ENCODE measurements at regions not wholly inside any gene's neighbourhood (a gene's known extent, or its start where the extent isn't known, plus 50 kb on each side); places are given as distances from the start of the nearest gene placed in this dataset.

GRCh38 chr4:127052742-127053141 lies 580.0 kb upstream of the INTU start:
- no peak for DNase-seq

- DNase-seq: peak; percentile 1
These were observed 577.4 kb upstream of the INTU start for GRCh38 chr4:127055357-127055756.

- no peak for DNase-seq
These were observed 563.1 kb upstream of the INTU start for GRCh38 chr4:127069675-127070074.

- DNase-seq: no peak
These were observed 561.3 kb upstream of the INTU start for GRCh38 chr4:127071443-127071842.

- DNase-seq: no peak
These were observed 552.6 kb upstream of the INTU start for GRCh38 chr4:127080141-127080540.

- no peak for DNase-seq
These were observed 551.7 kb upstream of the INTU start for GRCh38 chr4:127081041-127081440.

GRCh38 chr4:127082986-127083385 lies 549.8 kb upstream of the INTU start:
- DNase-seq: no peak

GRCh38 chr4:127084666-127085065 lies 548.1 kb upstream of the INTU start:
- DNase-seq: no peak

GRCh38 chr4:127097061-127097460 lies 535.7 kb upstream of the INTU start:
- no peak for DNase-seq

- DNase-seq: no peak
These were observed 530.4 kb upstream of the INTU start for GRCh38 chr4:127102361-127102760.

GRCh38 chr4:127103681-127104115 lies 529.1 kb upstream of the INTU start:
- DNase-seq: no peak

- no peak for DNase-seq
These were observed 518.9 kb upstream of the INTU start for GRCh38 chr4:127113844-127114362.

- no peak for DNase-seq
These were observed 514.1 kb upstream of the INTU start for GRCh38 chr4:127118681-127119080.

- no peak for DNase-seq
These were observed 512.2 kb upstream of the INTU start for GRCh38 chr4:127120441-127121090.

- DNase-seq: no peak
These were observed 507.8 kb upstream of the INTU start for GRCh38 chr4:127124919-127125318.

GRCh38 chr4:127126718-127127117 lies 506.0 kb upstream of the INTU start:
- no peak for DNase-seq

- no peak for DNase-seq
These were observed 501.2 kb upstream of the INTU start for GRCh38 chr4:127131527-127131926.

- no peak for DNase-seq
These were observed 498.3 kb upstream of the INTU start for GRCh38 chr4:127134490-127134889.

GRCh38 chr4:127138586-127138985 lies 494.2 kb upstream of the INTU start:
- no peak for DNase-seq

GRCh38 chr4:127139788-127140286 lies 492.9 kb upstream of the INTU start:
- no peak for DNase-seq

- no peak for DNase-seq
These were observed 492.5 kb upstream of the INTU start for GRCh38 chr4:127140306-127140705.

GRCh38 chr4:127141856-127142255 lies 490.9 kb upstream of the INTU start:
- no peak for DNase-seq

GRCh38 chr4:127143460-127144195 lies 489.1 kb upstream of the INTU start:
- no peak for DNase-seq

- DNase-seq: no peak
These were observed 487.7 kb upstream of the INTU start for GRCh38 chr4:127145006-127145540.

All from T1000 (cell line).